Transverse colon (tissue), 1 donor: ENCODE measurements at regions not wholly inside any gene's neighbourhood (a gene's known extent, or its start where the extent isn't known, plus 50 kb on each side); places are given as distances from the start of the nearest gene placed in this dataset.

ENCODE experiments used
- EP300 ChIP-seq: sonication (generic); formaldehyde crosslinking; IDR thresholded peaks from one replicate; pipeline ENCODE4 v1.6.1; 2017; ENCODE audit warnings: antibody characterized with exemption, low read depth
- POLR2A ChIP-seq: fragments of 450-650 bp; IDR thresholded peaks from one replicate; pipeline ENCODE4 v1.6.1; 2016; ENCODE audit warnings: antibody characterized with exemption, mild to moderate bottlenecking, moderate library complexity

- no peak for TF ChIP-seq EP300
- TF ChIP-seq POLR2A: no peak
Observed at GRCh38 chrX:42975906-42976305, 197.9 kb upstream of the PPP1R2C start.
